ENCODE measurements at regions not wholly inside any gene's neighbourhood (a gene's known extent, or its start where the extent isn't known, plus 50 kb on each side); places are given as distances from the start of the nearest gene placed in this dataset.

DNA sequence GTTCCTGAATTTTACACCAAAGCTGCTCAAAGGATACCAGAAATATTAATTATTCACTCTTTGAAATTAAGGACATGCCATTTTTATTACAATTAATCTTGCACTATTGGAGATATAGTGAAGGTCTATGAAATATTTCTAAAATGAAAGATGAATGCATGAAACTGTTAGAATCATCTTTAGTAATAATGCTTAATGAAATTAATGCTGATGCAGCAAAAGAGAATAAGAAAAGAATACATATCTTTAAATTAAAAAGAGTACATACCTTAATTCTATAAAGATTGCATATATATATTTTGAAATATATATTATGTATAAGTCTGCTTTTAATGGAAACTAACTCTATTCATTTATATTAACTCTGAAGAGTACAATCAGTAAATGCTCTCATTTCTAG, 236.0 kb downstream of the ALX1 start:
- no peak for DNase-seq

DNA sequence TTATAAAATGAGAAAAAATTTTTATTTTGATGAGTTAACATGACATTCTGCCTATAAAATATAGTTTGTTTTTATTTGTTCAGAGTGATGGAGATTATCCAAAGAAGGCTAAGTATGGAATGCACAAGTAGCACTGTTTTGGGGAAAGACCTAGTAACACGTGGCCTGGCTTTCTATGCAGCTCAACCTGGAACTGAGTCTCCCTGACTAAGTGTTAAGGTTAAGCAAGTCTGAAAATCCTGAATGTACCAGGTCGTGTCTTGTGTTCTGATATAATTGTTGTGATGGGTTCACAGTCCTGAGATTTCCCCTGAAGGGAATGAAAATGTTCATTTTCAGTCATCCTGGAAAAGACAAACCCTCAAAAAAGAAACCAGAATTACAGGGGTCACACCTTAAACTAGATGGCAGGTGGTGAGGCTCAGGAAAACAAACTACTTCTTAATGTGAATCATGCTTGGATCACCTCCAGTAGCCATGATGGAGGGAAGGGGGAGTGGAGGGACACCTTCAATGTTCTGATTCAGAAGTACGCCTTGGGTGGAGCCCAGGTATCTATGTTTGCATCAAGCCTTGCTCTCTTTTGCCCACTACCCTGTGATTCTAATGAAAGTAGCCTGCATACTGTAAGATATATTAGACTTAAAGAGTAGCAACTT, 236.8 kb downstream of the ALX1 start:
- DNase-seq, result no peak

DNA sequence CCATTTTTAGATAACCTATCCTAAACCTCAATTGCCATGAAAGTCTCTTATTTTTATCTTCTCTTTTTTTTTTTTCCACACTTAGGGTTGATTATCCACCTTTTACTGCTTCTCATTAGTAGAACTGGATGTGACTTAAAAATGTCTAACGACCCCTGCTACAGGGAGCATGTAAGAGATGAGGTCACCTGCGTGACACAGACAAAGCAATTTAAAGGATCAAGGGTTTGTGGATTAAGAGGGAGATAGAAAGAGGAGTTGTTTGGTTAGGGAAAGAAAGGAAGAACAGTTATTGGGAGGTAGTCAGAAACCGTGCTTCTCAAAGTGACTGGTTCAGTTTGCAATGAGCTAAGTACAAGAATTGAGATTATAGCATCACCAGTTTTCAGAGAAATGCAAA, 239.1 kb downstream of the ALX1 start:
- no peak for DNase-seq

- DNase-seq, result no peak
Measured at GRCh38 chr12:85523197-85523596, 243.2 kb downstream of the ALX1 start.

- DNase-seq, result no peak
Measured at GRCh38 chr12:85527192-85527591, 247.2 kb downstream of the ALX1 start.

DNA sequence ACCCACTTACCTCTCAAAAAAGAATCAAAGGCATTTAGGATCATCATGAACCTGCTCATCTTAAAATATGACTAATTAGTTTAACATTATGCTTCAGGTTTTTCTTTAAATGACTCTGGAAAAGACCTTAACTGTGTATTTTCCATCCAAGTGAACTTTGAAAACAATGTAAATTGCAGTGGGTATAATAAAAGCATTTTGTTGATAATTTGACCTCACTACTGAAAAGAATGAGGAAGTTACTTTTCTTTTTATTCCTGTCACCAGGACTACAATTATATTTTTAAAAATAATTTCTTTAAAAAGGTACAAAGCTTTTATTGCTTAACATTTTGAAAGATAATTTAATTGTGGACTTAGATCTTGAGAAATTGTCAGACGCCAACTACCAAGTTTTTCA, 249.9 kb downstream of the ALX1 start:
- DNase-seq, result no peak

DNA sequence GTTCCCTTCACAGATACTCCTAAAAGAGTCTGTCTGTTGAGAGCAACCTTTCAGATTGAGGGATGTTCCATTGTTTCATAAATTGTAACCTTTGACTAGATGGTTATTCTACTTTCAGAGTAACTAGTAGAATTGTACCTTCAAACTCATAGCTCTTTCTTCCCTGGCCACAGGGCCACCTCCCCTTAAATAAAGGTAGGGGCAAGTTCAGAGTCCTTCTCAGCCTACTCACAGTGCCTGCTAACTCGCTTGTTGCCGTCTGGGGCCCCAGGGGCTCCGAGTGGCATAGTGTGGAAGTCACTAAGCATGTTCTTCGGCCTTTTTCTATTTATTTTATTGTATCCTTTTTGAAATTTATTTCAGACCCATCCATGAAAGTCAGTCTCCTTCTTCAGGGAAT, 250.4 kb downstream of the ALX1 start:
- no peak for DNase-seq

GRCh38 chr12:85531341-85531740, 251.3 kb downstream of the ALX1 start:
- no peak for DNase-seq

- DNase-seq, result no peak
Measured at GRCh38 chr12:85549640-85550039, 269.6 kb downstream of the ALX1 start.

- DNase-seq, result no peak
Measured at GRCh38 chr12:85550924-85551323, 270.9 kb downstream of the ALX1 start.

DNA sequence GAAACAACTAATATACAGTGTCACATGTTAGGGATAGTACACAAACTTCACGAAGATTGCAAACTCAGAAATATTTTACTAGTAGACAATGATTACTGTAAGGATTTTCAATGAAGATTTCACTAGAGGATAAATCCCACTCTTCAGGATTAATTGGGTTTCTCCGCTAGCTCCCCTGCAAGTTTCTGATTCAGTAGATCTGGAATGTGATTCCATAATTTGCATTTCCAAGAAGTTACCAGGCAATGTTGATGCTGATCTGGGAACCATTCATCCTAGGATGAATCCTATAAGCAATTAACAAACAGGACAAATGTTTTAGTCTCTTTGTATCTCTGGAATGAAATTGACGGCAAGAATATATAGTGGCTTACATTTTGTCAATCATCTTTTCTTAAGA, 272.4 kb downstream of the ALX1 start:
- DNase-seq, result no peak

- no peak for DNase-seq
Measured at GRCh38 chr12:85557850-85558249, 277.8 kb downstream of the ALX1 start.

GRCh38 chr12:85558684-85559083, 277.5 kb downstream of the RASSF9 start:
- DNase-seq, result no peak

GRCh38 chr12:85559127-85559526, 277.1 kb downstream of the RASSF9 start:
- DNase-seq, result no peak

GRCh38 chr12:85559536-85559935, 276.7 kb downstream of the RASSF9 start:
- no peak for DNase-seq

- DNase-seq, result no peak
Measured at GRCh38 chr12:85562765-85563164, 273.4 kb downstream of the RASSF9 start.

DNA sequence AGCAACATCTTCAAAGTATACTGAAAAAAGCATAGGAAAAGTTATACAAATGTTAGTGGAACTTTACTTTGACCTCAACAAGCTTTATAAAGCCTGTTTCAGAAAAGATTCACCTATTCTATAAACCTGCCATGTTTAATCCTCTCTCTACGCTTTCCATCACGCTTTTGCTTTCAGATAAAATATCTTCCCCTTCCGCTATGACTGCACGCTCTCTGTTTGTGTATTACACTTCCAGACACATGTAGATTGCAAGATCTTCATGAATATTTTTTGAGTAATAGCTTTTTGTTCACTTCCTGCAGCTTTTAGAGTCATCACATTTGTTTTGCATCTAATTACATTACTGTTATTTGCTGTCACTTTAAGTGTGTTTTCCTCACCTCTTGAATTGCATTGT, 271.4 kb downstream of the RASSF9 start:
- DNase-seq, result no peak

DNA sequence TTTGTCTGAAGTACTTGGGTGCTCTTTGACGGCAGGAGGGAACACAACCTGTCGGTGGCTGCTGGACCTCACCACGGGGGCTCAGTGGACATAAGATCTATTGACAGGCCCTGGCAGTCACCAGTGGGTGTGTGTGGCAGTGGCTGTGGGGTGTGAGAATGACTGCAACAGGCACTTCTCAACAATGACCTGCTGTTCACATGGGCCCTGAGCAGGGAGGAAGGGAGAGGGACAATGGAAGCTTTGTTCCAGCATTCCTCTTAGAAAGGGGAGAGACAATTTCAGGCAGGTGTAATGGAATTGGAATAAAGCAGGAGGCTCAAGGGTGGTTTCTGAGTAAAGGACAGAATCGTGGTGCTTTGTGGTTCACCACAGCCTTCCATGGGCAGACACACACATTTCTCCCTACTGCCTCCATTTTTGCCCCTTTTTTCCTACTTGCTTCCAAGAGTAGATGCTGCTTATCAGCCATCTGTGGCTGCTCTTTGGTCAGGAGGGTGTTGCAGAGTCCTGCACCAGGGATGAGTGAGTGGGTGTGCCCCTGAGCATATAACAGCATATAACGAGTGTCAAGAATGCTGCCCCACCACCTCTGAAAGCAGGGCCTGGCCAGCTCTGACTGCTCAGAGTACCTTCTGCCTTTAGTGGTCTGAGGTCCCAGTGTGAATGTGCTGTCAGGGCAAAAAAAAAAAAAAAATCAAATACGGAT, 267.7 kb downstream of the RASSF9 start:
- DNase-seq, result no peak

DNA sequence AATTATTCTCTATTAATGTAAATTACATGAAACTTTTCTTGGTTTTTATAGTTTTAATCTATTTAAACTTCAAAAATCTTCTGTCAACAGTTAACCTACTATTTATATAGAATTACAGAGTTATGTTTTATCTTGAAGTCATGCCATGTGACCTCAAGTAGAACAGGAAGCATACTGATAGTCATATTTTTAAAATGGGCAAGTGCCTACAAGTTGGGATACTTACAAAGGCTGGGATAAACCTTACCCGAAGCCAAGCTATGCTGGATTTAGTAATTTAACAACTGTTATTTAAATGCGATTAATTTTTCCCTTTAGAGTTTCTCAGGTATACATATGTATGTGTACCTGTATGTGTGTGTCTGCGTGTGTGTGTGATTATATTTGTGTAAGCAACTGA, 266.9 kb downstream of the RASSF9 start:
- DNase-seq, result no peak

DNA sequence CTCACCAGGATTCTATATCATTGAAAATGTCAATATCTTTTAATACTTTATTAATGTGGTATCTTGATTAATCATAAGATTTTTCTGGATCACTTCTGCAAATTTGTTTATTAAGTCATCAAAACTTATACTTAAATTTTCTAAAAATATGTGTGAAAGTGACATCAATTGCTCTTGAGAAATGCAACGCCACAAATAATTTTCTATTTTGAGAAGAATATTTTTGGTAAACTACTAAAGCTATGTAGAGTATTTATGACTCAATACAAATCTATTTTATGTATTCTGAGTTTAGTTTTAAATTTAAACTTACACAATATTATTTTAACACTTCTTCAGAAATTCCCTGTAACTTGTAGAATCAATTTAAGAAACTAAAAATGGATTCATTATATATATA, 263.3 kb downstream of the RASSF9 start:
- DNase-seq, result no peak

DNA sequence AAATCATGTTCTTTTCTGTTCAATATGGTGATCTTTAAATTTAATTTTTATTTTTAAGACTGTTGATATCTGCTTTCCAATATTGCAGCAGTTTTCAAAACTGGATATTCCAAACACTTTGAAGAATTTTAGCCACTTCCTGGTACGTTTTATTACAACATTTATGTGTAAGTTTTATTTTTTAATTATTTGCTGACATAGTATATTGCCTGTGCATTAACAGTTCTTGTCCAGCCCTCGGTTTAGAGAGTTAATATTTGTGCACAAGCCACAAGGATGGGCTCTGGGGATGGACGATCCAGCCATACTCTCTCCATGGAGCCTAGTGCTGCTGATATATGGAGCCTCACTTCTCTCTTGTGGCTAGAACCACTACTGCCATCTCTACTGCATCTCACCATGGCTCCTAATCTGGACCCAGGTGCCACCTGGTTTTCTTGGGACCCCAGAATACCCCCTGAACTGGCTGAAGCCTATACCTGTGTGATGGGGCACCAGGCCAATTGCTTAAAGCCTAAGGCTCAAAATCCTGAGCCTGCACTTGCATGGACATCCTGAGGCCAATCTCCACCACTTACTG, 262.5 kb downstream of the RASSF9 start:
- DNase-seq, result no peak

- no peak for DNase-seq
Measured at GRCh38 chr12:85574291-85574690, 261.9 kb downstream of the RASSF9 start.

DNA sequence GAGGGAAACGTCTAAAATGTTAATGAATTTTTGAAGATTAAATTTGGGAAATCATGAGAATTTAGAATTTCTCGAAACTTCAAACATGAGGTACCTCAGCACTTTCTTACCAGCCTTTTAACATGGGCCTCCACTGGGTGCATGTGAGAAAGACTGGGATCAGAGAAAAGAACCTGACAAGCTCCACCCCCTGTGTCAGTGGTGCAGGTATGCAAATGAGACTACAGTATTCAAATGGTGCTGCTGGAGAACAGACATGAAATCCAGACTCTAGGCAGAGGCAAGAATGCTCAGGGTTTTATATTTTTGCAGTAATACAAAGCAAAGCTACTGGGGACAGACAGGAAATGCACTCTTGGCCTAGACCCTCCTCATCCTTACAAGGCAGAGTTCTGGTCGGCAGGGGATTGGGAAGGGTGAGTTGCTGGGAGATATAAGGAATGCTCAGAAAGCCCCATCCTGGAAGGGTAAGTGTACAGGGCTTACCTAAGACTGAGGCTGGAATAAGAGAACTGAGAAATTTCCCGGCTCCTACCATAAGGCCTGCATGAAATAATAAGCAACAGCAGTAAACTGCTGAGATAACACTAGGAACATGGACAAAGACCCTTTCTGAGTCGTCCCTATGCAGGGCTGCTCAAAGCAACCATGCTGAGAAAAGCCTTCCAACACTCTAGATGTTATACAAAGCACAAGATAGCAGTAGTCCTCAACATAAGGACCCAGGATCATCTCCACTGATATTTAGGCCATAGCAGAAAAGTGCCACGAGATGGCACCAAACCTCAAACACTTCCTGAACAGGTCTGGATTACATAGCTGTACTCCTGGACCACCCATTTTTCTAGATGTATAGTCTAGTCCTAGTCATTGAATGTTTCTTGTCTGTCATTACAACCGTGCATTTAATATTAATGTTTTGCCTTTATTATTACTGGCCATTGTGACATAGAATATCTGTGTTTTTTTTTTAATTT, 260.8 kb downstream of the RASSF9 start:
- DNase-seq, result peak; percentile 33 to 67
